ENCODE measurements at regions not wholly inside any gene's neighbourhood (a gene's known extent, or its start where the extent isn't known, plus 50 kb on each side); places are given as distances from the start of the nearest gene placed in this dataset.
A peak's percentile ranks its signal among the peaks of the same experiment; 100 is the strongest.
"Not testable (repeated sequence)": the region's sequence is repeated elsewhere in the genome, so short reads cannot be mapped to it uniquely, and the experiment has no call there.

DNA sequence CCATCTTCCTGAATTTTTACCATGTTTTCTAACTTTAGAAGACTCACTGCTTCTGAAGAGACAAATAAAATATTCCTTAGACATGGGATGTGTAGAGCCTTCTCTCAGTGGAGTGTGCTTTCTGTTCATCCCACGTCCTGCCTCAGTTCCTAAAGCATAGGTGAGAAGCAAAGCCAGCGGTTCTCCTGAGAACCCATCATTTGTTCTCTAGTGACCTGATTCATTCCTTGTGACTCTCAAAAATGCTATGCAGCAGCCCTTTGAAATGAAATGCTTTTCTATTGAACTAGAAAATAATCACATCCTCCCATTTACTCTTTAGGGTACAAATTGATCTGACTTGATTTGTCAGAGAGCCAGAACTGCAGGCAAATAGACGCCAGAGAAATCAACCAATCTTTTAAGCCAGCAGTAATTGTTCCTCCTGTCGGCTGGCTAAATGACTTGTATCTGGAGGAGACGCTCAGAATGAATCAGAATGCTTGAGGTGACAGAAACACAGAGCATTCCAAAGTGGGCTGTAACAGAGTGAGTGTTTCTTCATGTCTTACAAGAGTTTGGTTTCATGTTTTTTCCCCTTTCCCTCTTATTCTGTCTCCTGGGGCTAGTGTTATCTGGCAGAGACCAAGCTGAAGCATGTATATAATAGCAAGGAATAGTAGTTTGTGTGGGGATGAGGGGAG lies 81.3 kb upstream of the TMEM178A start:
- no peak for DNase-seq

DNA sequence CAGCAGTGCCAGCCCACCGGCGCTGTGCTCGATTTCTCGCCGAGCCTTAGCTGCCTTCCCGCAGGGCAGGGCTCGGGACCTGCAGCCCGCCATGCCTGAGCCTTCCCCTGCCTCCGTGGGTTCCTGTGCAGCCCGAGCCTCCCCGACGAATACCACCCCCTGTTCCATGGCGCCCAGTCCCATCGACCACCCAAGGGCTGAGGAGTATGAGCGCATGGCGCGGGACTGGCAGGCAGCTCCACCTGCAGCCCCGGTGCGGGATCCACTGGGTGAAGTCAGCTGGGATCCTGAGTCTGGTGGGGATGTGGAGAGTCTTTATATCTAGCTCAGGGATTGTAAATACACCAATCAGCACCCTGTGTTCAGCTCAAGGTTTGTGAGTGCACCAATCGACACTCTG lies 80.2 kb upstream of the TMEM178A start:
- DNase-seq: not testable (repeated sequence)

DNA sequence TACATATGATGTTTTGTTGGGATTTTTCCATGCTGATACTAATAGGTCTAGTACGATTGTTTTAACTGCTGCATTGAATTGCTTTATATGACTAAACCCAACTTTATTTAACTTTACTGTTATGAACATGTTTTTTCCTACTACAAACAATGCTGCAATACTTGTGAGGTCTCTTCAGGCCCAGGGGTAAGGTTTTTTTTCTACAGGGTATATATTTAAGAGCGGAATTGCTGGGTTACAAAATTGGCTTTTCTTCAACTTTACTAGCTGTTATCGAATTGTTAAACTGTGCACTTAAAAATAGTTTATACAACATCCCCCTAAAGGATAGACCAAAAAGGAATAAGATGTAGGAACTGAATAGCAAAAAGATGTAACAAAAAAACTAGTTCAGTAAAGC lies 78.5 kb upstream of the TMEM178A start:
- DNase-seq: no peak

DNA sequence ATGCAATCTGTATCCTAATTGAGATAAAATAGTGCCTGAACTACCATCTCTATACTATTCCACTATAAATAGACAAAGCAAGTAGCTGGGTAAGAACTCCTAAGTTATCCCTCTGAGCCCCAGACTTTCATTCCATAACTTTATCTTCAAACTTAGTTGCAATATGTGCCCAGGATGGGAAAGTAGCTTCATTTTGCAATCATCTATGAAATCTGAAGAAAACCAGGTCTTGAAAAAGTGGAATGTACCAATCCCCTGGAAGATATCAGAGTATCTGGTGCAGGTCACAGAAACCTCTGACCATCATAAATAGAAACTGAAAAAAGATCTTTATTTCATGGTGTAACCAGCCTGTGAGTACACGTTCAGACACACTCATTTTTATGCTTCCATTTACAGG lies 78.1 kb upstream of the TMEM178A start:
- no peak for DNase-seq

DNA sequence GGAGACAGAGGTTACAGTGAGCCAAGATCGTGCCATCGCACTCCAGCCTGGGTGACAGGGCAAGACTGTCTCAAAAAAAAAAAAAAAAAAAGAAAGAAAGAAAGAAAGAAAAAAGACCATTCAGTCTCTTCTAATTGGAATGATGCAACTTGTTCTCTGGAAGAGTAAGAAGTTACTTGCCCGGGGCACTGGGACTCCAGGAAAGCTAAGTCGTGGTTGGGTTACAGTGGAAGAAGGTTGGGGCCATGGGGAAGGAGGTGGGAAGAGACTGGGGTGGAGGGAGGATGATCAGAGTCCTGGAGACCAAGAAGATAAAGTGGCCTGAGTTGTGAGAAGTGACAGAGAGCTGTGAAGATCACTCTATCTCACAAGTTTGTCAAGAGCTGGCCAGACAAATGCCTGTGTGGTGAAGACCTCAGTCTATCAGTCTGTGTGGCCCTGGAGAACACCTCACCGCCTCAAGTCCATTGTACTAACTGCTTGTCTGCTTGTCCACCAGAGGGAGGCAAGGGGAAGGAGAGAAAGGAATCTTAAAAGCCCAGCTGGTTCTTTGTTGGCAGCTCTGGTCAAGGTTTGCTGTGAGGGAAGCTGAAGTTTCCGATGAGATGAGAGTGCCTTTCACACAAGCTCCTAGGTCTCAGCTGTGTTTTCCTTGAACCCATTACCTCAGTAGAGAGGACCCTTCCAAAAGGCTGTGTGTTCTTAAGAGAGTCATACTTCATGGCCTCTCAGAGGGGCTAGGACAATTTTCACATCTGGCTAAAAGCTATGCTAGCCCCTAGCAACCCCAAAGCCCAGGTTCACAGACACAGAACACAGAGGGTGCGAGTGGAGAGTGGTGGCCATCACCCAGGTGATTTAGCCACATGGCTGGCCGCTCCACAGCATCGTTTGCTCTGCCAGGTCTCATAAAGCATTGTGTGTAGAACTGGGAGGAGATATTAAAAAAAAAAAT lies 72.0 kb upstream of the TMEM178A start:
- DNase-seq: peak; percentile 52

DNA sequence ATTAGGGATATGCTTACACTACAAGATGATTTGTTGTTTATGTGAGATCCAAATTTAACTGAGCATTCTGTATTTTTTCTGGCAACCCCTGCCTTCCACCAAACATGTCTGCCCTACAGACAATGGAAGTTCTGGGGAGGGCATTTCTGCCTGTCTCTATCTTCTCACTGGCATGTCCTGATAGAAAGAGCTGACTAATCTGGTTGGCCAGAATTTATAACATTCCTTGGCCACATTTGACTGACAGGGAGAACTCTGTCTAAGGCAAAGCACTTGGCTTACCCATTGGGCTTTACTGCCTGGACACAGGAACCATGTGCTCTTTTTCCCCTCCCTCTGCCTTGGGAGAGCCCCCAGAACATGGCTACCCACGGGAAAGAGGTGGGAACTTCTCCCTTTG lies 70.6 kb upstream of the TMEM178A start:
- DNase-seq: no peak

DNA sequence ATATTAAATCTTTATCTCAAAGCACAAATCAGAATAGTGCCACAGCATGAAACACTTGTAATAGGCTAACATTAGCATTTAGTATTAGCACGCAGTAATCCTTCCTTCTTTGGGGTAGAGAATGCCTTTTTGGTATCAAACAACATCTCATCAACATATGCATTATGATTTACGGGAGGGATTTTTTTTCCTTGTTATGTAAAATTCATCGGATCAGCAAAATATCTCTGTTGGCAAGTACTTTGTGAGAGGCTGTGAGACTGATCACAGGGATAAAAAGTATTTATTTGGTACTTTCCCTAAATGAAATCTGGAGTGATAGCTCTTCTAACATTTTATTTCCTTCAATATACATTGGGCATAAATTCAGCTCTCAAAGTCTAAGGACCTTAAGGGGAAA lies 68.4 kb upstream of the TMEM178A start:
- no peak for DNase-seq

DNA sequence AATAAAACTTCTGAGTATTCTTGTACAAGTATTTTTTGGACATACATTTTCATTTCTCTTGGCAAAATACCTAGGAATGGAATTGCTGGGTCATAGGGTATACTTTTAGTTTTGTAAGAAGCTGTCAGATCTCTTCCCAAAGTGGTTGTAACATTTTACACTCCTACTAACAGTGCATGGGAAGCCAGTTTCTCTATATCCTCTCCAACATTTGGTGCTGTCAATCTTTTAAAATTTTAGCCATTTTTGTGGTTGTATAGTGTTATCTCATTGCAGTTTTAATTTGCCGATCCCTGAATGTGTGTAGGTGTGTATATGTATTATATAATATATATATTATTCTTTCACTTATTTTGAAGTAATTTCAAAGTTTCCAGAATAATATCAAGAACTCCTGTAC lies 63.1 kb upstream of the TMEM178A start:
- no peak for DNase-seq

DNA sequence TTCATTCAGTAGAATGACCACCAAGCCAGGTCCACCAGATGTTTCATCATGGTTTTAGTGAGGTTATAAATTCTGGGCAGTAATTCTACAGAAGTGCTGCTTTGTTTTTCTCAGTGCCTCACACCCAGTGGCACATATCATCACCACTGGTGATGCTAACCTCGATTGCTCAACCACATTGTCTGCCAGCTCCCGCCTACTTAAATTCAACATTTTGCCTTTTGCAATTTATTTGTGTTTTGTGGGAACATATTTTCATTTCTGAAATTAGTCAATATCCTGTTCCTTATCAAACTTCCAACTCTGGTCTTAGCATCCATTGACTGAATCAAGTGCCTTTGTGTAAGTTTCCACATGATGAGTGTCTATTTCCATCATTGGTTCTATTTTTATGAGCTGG lies 62.3 kb upstream of the TMEM178A start:
- no peak for DNase-seq

DNA sequence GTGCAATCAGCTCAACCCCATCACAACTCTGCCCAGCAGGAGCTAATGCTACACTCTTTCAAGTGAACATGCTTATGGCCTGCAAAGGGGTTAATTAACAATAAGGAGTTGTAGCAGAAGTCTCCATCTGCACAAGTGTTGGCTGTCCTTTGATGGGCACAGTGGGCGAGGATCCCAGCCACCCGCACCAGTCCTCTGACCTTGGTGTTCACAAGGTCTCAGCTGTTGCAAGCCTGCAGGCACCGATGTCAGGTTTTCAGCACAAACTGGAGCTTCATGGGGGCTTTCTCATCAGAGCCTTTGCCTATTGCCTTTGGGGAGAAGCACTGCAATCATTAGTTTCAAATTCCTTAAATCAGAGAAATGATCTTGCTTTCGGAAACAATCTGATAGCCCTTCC lies 60.9 kb upstream of the TMEM178A start:
- peak; percentile 58 for DNase-seq

DNA sequence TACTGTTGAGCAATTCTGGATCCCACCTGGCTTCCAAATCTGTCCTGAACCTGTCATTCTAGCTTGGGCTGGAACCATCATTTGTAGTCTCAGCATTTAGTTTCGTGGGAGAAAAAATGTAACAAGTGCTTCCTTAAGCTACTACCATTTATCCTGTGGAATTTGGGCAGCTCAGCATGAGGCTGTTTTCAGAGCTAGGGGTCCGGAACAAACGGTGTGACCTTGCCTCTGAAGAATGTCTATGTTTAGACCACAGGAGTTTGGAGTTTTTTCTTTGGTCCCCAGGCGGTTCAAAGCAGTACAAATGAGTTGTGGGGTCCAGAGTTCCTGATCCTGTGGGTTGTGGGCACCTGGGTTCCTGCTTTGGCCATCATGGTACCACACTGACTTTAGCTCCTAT lies 59.1 kb upstream of the TMEM178A start:
- no peak for DNase-seq

DNA sequence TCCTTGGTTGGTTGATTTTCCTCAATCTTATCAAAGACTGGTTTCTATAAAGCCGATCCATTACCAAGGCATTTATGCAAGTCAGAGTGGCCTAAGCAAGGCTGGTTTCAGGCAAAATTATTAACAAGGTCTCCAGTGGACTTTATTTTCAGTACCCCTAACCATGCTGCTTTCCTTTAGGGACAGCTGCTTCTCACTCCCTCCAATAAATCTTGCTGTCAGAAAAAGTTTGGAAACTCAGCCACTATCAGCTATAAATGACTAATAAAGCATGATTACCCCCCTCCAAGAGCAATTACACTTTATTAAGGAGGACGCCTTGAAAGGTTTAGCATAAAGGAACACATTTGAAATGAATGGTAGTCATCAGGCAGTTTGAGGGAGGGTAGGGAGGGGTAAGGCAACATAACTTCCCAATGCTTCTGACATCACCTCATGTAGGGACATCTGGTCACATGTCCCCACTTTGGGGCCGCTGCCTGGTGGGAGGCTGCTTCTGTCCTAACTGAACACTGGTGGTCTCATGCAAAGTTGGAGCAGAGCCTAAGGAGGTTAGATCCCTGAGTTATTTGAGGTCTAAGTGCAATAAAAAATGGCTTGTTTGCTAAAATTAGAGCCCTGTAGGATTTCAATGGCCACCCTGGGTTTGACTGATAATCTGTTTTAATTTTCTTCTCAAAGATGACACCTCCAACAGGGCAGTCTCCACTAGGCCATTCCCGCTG lies 58.0 kb upstream of the TMEM178A start:
- DNase-seq: peak; percentile 65

DNA sequence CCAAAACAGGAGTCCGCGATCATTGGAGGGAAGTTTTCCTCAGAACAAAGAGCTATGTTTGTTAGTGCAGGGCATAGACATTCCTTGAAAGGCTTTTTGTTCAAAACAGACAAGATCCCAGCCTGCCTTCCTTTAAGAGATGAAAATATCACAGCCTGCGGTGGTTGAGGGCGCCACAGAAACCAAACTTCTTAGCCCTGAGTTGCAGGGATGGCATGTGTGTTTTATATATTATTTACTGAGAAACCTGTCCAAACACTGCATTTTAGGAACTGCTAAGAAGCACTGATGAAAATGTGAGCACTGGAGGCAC lies 57.5 kb upstream of the TMEM178A start:
- peak; percentile 72 for DNase-seq

DNA sequence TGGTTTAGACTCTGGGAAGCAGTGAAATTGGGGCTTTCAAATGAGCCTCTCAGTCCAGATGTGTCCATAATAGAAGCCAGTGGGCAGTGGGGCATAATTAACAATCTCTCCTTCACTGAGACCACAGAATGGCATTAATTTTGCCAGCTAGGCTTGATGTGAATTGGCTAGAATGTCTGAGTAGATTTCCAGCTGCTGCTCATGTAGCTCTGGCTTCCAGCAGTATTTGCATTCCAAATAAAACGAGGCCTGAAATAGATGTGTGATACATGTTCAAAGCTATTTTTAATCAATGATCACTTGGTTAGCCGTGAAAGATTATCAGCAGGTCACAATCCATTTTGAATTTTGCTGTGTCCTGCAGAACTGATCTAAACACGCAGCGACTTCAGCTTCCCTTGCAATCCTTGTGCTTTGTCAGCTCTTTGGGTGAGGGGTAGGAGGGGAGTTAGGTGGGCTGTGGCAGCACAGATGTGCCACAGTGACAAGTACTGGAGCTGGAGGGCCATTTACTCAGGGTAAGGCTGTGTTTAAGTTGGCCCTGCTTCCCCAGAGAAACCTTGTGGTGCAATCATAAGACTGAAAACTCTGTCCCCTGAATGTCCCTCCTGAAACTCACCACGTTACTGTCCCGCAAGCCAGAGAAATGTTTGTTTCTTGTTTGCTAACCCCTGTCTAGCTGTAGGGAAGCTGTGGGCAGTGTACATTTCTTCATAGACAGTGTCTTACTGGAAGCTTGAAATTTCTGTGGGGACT lies 56.9 kb upstream of the TMEM178A start:
- DNase-seq: peak; percentile 67

DNA sequence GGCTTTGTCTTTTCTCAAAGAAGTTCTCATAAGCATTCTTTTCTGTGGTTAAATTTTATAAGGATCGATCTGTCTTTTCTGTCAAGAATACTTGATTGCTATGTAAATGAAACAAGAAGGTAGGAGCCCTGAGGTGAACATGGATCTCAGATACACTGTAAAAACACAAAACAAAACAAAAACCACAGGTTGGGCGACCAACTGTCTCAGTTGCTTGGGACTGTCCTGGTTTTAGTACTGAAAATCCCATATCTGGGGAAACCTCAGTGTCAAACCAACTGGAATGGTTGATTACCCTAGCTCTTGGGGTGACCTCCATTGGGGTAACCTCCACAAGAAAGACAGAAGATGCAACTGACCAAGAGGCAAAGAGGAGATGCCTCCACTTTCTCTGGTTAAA lies 55.8 kb upstream of the TMEM178A start:
- no peak for DNase-seq

DNA sequence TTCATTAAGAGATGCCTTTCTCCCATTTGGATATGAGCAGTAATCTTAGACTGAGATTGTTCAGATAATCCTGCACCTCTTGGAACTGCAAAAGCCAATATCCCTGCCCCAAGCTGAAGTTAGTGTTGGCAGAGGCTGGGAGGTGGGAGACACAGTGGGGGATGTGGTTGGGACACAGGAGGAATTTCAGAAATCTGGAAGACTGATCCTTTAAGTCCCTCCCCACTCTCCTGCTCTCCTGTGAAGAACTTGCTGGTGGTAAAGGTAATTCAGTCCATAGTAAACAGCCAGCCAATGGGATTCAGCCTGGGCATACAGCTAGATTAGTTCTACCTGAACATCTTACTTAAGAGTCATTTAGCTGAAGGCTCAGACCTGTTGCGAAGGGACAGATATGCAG lies 50.0 kb upstream of the TMEM178A start:
- no peak for DNase-seq
